ENCODE measurements at regions not wholly inside any gene's neighbourhood (a gene's known extent, or its start where the extent isn't known, plus 50 kb on each side); places are given as distances from the start of the nearest gene placed in this dataset.
A peak's percentile ranks its signal among the peaks of the same experiment; 100 is the strongest.

GRCh38 chr11:93082900-93083299 lies 113.4 kb downstream of the MTNR1B start:
- dilution Hi-C loops (cut with MboI; ENCODE audit: extremely low pct_ligation_motif_present, low sequenced_read_pairs), result no loop called here
- no peak for FAIRE-seq
- Histone ChIP-seq H3K4me1 (ENCODE audit: control insufficient read depth, extremely low read depth, insufficient read depth, low read length) (no peaks in the 10 kb centered on the region), H4K20me1 (ENCODE audit: control insufficient read depth, extremely low read depth, insufficient read depth, low read length) (no peaks in the 10 kb centered on the region), H3K9me3 (ENCODE audit: control insufficient read depth, low read depth, low read length) (no peaks in the 10 kb centered on the region), H3K4me3 (ENCODE audit: control insufficient read depth in 2 of 3, extremely low read depth in 1 of 3, insufficient read depth in 2 of 3, low read depth in 1 of 3, low read length in 3 of 3) (no peak overlapping the region), H3K79me2 (ENCODE audit: control insufficient read depth, insufficient read depth, low read length) (no peaks in the 10 kb centered on the region), H3K4me2 (ENCODE audit: control insufficient read depth, extremely low read depth, insufficient read depth, low read depth, low read length) (no peak overlapping the region), H3K36me3 (ENCODE audit: control insufficient read depth in 2 of 2, extremely low read depth in 1 of 2, insufficient read depth in 2 of 2, low read length in 2 of 2) (no peaks in the 10 kb centered on the region), H2AFZ (ENCODE audit: control insufficient read depth, low read length) (no peak overlapping the region), H3K9me1 (ENCODE audit: control insufficient read depth, extremely low read depth, insufficient read depth, low read length) (no peaks in the 10 kb centered on the region), H3K9ac (ENCODE audit: control insufficient read depth, extremely low read depth, insufficient read depth, low read length) (no peak overlapping the region), H3K27ac (ENCODE audit: control insufficient read depth, insufficient read depth, low read length) (no peak overlapping the region), H3K27me3 (ENCODE audit: control insufficient read depth, extremely low read depth, insufficient read depth, low read length) (no peaks in the 10 kb centered on the region)
- no peak for TF ChIP-seq EZH2 (IDR thresholded peaks at IDR 0.05; ENCODE audit: low read length)
- no peak for TF ChIP-seq CTCF (optimal IDR thresholded peaks at IDR 0.05 in 1 of 3, IDR thresholded peaks at IDR 0.05 in 1 of 3, conservative IDR thresholded peaks at IDR 0.05 in 1 of 3; ENCODE audit: extremely low read depth in 1 of 3, insufficient read depth in 2 of 3, low read length in 3 of 3)
- no peak for DNase-seq (ENCODE audit: low read depth, low spot score)

DNA sequence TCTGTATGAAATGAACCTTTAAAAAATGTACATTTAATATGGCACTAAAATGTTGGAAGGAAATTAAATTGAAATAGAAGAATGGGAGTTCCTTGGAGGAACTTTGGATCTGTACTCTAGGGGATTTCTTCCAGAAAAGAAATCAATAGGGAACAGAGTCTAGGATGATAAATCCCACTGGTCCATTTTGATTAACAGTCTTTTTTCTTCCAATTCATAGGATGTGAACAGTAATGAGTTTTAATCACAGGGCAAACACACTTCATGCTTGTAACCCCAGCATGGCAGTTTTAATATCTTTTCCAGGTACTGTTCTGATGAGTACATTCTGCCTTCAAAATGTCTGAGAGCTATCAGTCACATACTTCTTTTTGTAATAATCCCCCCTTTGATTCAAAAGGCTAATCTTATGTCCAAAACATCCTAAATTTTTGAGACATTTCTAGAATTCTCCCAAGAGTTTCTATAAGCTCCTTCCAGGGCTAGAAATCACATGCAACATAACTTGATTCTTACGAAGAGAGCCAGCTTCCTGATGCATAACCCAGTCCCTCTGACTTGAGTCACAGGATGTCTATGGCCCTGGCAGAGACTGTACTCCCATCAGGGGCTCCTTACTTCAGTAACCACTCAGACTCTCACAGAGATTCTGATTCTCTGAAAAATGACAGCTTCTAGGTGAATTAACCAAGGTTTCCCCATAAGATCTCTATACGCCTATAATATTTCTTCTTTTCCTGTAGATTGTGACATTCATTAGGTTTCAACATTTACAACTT lies 112.9 kb downstream of the SLC36A4 start:
- Histone ChIP-seq H3K79me2 (ENCODE audit: control insufficient read depth, insufficient read depth, low read length) (no peaks in the 10 kb centered on the region), H4K20me1 (ENCODE audit: control insufficient read depth, extremely low read depth, insufficient read depth, low read length) (no peaks in the 10 kb centered on the region), H3K4me3 (ENCODE audit: control insufficient read depth in 2 of 3, extremely low read depth in 1 of 3, insufficient read depth in 2 of 3, low read depth in 1 of 3, low read length in 3 of 3) (no peak overlapping the region), H3K9ac (ENCODE audit: control insufficient read depth, extremely low read depth, insufficient read depth, low read length) (no peak overlapping the region), H3K4me2 (ENCODE audit: control insufficient read depth, extremely low read depth, insufficient read depth, low read depth, low read length) (no peak overlapping the region), H3K9me3 (ENCODE audit: control insufficient read depth, low read depth, low read length) (no peaks in the 10 kb centered on the region), H2AFZ (ENCODE audit: control insufficient read depth, low read length) (no peak overlapping the region), H3K27me3 (ENCODE audit: control insufficient read depth, extremely low read depth, insufficient read depth, low read length) (no peaks in the 10 kb centered on the region), H3K27ac (ENCODE audit: control insufficient read depth, insufficient read depth, low read length) (peak overlapping the region; percentile 36), H3K9me1 (ENCODE audit: control insufficient read depth, extremely low read depth, insufficient read depth, low read length) (no peaks in the 10 kb centered on the region), H3K36me3 (ENCODE audit: control insufficient read depth in 2 of 2, extremely low read depth in 1 of 2, insufficient read depth in 2 of 2, low read length in 2 of 2) (no peaks in the 10 kb centered on the region), H3K4me1 (ENCODE audit: control insufficient read depth, extremely low read depth, insufficient read depth, low read length) (no peaks in the 10 kb centered on the region)
- FAIRE-seq (no peak), DNase-seq (ENCODE audit: low read depth, low spot score) (peak; percentile 17)
- dilution Hi-C loops (cut with MboI; ENCODE audit: extremely low pct_ligation_motif_present, low sequenced_read_pairs), result no loop called here
- TF ChIP-seq EZH2 (IDR thresholded peaks at IDR 0.05; ENCODE audit: low read length) (no peak), CTCF (optimal IDR thresholded peaks at IDR 0.05 in 1 of 3, IDR thresholded peaks at IDR 0.05 in 1 of 3, conservative IDR thresholded peaks at IDR 0.05 in 1 of 3; ENCODE audit: extremely low read depth in 1 of 3, insufficient read depth in 2 of 3, low read length in 3 of 3) (no peak)
